ENCODE measurements at regions not wholly inside any gene's neighbourhood (a gene's known extent, or its start where the extent isn't known, plus 50 kb on each side); places are given as distances from the start of the nearest gene placed in this dataset.

DNA sequence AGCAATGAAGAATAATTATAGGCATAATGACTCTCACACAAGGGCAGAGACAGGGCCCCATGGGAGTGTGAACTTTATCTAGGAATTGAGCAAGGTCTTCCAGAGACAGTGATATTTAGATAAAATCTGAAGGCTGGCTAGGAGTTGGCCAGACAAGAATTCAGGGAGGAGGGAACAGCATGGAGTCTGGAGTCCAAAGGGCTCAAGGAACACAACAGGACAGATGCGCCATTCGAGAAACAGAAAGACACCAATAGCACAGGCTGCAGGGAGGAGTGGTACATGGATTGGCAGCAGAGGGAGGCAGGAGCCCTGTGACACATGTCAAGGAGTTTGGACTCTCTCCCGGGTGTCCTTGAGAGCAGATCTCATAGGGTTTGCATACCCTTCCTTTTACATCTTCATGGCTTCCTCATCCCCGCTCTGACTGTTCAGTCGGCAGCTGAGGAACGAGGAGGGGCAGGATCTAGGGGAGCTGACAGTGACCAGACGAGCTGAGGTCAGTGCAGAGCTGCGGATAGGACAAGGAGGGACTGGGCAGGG, 64.0 kb upstream of the XPA start:
- no peak overlapping the region for H3K27ac ChIP-seq (ENCODE audit: low read depth, low read length)
- H3K27me3 ChIP-seq (ENCODE audit: control insufficient read depth in 1 of 2, insufficient read depth in 2 of 2, low read length in 2 of 2), result no peaks in the 10 kb centered on the region
- no peaks in the 10 kb centered on the region for H3K36me3 ChIP-seq (ENCODE audit: insufficient read depth, low read length)
- no peak overlapping the region for H3K4me3 ChIP-seq (ENCODE audit: low read depth in 1 of 2, low read length in 2 of 2)
- no peaks in the 10 kb centered on the region for H3K9me3 ChIP-seq (ENCODE audit: low read length)
- no peaks in the 10 kb centered on the region for H3K4me1 ChIP-seq (ENCODE audit: insufficient read depth, low read length)
- no peak overlapping the region for H3K9ac ChIP-seq (ENCODE audit: low read length)

DNA sequence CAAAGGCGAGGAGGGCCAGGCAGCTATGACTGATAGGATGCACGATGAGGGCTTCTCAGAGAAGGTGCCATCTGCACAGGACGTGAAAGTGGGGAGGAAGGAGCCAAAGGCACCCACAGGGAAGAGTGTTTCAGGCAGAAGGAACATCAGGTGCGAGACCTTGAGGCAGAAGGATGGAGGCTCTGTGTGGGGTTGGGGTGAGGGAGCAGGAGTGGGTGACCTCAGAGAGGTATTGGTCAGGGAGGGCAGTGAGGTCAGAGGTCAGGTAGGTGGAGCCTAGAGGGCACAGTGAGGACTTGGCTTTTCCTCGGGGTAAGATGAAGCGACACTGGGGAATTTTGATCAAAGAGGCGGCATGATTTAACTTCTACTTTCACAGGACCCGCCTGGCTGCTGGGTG, 64.7 kb upstream of the XPA start:
- Histone ChIP-seq H3K4me1 (ENCODE audit: insufficient read depth, low read length) (no peaks in the 10 kb centered on the region), H3K9ac (ENCODE audit: low read length) (no peak overlapping the region), H3K9me3 (ENCODE audit: low read length) (no peaks in the 10 kb centered on the region), H3K27ac (ENCODE audit: low read depth, low read length) (no peak overlapping the region), H3K36me3 (ENCODE audit: insufficient read depth, low read length) (no peaks in the 10 kb centered on the region), H3K4me3 (ENCODE audit: low read depth in 1 of 2, low read length in 2 of 2) (no peak overlapping the region), H3K27me3 (ENCODE audit: control insufficient read depth in 1 of 2, insufficient read depth in 2 of 2, low read length in 2 of 2) (no peaks in the 10 kb centered on the region)

DNA sequence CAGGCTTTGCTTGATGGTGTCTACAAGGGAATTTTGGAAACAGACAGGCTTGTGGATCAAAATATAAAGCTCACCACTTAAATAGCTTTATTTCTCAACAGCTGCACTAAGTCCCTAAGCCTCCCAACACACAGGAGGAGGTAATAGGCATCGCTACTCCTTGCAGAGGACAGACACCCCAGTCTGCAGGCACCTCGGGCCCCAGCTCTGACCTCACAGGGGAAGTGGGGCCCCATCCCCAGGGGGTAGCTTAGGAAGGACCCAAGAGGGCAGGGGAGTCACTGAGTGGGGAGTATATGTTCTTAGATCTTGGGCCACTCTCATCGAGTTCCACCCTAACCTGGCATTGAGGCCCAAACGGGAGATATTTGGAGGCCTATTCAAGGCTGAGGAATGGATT, 66.7 kb upstream of the XPA start:
- H3K9me3 ChIP-seq (ENCODE audit: low read length), result no peaks in the 10 kb centered on the region
- H3K36me3 ChIP-seq (ENCODE audit: insufficient read depth, low read length), result no peaks in the 10 kb centered on the region
- H3K27me3 ChIP-seq (ENCODE audit: control insufficient read depth in 1 of 2, insufficient read depth in 2 of 2, low read length in 2 of 2), result no peaks in the 10 kb centered on the region
- H3K27ac ChIP-seq (ENCODE audit: low read depth, low read length), result no peak overlapping the region
- no peaks in the 10 kb centered on the region for H3K4me1 ChIP-seq (ENCODE audit: insufficient read depth, low read length)
- no peak overlapping the region for H3K4me3 ChIP-seq (ENCODE audit: low read depth in 1 of 2, low read length in 2 of 2)
- no peak overlapping the region for H3K9ac ChIP-seq (ENCODE audit: low read length)

DNA sequence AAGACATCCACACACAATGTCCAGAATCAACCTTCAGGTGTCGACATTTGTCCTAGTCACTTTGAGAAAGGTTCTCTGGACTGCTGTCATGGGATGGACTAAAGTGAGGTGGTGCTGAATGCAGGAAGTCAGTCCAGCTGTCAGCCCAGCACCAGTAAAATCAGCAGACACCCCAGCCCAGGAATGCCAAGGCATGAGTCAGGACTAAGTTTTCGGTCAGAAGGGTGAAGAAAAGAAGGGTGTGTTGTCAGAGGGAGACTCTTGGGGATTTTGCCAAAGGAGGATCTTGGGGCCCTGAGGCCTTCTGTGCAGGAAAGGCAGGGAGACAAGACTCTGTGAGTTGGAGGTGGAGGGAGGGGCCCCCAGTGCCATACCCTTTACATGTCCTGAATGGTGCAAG, 69.0 kb upstream of the XPA start:
- Histone ChIP-seq H3K36me3 (ENCODE audit: insufficient read depth, low read length) (no peaks in the 10 kb centered on the region), H3K4me1 (ENCODE audit: insufficient read depth, low read length) (no peaks in the 10 kb centered on the region), H3K9me3 (ENCODE audit: low read length) (no peaks in the 10 kb centered on the region), H3K27ac (ENCODE audit: low read depth, low read length) (no peak overlapping the region), H3K27me3 (ENCODE audit: control insufficient read depth in 1 of 2, insufficient read depth in 2 of 2, low read length in 2 of 2) (peaks cover 0 to 7% of the 10 kb centered on the region in 2 donors), H3K9ac (ENCODE audit: low read length) (no peak overlapping the region), H3K4me3 (ENCODE audit: low read depth in 1 of 2, low read length in 2 of 2) (no peak overlapping the region)

DNA sequence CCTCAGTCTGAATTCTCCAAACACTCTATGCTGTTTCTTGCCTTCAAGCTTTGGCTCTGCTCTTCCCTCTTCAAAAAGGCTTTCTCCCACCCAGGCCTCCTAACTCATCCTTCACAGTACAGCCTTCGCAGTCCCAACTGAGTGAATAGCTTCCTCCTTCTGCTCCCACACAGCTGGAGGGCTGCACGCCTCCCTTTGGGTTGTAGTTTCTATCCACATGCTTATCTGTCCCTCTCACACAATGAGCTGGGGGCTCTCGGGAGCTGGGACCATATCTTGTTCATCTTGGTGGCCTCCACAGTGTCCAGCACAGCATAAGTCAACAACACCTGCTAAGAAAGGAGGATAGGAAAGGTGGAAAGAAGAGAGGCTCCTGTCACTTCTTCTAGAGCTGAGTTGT, 69.5 kb upstream of the XPA start:
- no peak overlapping the region for H3K4me3 ChIP-seq (ENCODE audit: low read depth in 1 of 2, low read length in 2 of 2)
- H3K9me3 ChIP-seq (ENCODE audit: low read length), result no peaks in the 10 kb centered on the region
- peaks cover 0 to 8% of the 10 kb centered on the region in 2 donors for H3K27me3 ChIP-seq (ENCODE audit: control insufficient read depth in 1 of 2, insufficient read depth in 2 of 2, low read length in 2 of 2)
- H3K36me3 ChIP-seq (ENCODE audit: insufficient read depth, low read length), result no peaks in the 10 kb centered on the region
- H3K27ac ChIP-seq (ENCODE audit: low read depth, low read length), result no peak overlapping the region
- H3K4me1 ChIP-seq (ENCODE audit: insufficient read depth, low read length), result no peaks in the 10 kb centered on the region
- H3K9ac ChIP-seq (ENCODE audit: low read length), result no peak overlapping the region

DNA sequence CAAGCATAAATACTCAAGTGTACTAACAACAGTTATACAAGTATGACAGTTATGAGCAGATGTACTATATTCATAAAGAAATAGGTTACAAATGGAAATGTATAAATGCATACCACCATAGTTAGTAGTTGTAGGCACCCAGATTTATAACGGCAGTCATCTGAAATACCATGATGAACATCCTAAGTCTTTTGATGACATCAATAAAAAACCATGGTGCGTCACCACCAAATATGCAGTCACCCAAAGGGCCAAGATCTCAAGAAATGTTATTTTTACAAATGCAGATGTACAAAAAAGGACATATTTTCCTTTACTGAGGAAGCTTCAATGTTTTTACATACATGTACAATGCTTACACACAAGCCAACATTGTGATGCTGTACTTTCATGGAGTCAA, 70.8 kb upstream of the XPA start:
- Histone ChIP-seq H3K27ac (ENCODE audit: low read depth, low read length) (no peak overlapping the region), H3K36me3 (ENCODE audit: insufficient read depth, low read length) (no peaks in the 10 kb centered on the region), H3K9me3 (ENCODE audit: low read length) (no peaks in the 10 kb centered on the region), H3K4me1 (ENCODE audit: insufficient read depth, low read length) (no peaks in the 10 kb centered on the region), H3K9ac (ENCODE audit: low read length) (no peak overlapping the region), H3K4me3 (ENCODE audit: low read depth in 1 of 2, low read length in 2 of 2) (no peak overlapping the region), H3K27me3 (ENCODE audit: control insufficient read depth in 1 of 2, insufficient read depth in 2 of 2, low read length in 2 of 2) (peaks cover 0 to 8% of the 10 kb centered on the region in 2 donors)

DNA sequence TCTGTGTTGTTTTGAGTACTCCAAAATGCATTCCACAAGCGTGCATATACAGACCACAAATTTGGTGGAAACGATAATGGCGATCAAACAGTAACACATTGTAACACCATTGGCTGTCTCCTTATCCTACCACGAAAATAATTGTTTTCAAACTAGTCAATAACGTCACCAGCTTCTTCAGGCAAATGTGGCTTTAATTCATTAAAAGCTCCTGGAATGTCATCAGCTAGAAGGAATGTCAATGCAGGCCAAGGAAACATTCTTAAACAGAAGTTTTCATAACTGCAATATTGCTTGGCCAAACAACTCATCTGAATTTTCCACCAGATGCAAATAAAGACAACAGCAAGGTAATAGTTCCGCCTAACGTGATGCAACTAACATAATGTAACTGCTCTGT, 71.6 kb upstream of the XPA start:
- Histone ChIP-seq H3K4me1 (ENCODE audit: insufficient read depth, low read length) (no peaks in the 10 kb centered on the region), H3K27ac (ENCODE audit: low read depth, low read length) (no peak overlapping the region), H3K36me3 (ENCODE audit: insufficient read depth, low read length) (no peaks in the 10 kb centered on the region), H3K9ac (ENCODE audit: low read length) (no peak overlapping the region), H3K27me3 (ENCODE audit: control insufficient read depth in 1 of 2, insufficient read depth in 2 of 2, low read length in 2 of 2) (peaks cover 0 to 8% of the 10 kb centered on the region in 2 donors), H3K4me3 (ENCODE audit: low read depth in 1 of 2, low read length in 2 of 2) (no peak overlapping the region), H3K9me3 (ENCODE audit: low read length) (no peaks in the 10 kb centered on the region)

DNA sequence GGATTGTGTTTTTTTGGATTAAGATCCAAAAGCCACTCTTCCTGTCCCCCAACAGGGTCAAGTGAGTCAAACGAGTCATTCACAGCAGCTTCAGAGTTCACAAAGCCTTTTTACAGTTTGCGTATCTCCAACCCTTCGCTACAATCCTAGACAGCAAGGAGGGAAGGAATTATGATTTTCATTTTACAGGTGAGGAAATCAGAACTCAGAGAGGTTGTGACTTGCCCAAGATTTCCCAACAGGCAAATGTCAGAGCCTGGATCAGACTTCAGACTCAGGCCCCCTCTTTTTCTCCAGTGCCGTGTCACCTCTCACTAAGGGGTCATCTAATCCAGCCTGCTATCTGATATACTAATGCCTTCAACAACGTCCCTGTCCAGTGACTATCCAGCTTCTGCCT, 72.1 kb upstream of the XPA start:
- H3K4me1 ChIP-seq (ENCODE audit: insufficient read depth, low read length), result no peaks in the 10 kb centered on the region
- peaks cover 0 to 8% of the 10 kb centered on the region in 2 donors for H3K27me3 ChIP-seq (ENCODE audit: control insufficient read depth in 1 of 2, insufficient read depth in 2 of 2, low read length in 2 of 2)
- H3K4me3 ChIP-seq (ENCODE audit: low read depth in 1 of 2, low read length in 2 of 2), result no peak overlapping the region
- no peak overlapping the region for H3K9ac ChIP-seq (ENCODE audit: low read length)
- H3K27ac ChIP-seq (ENCODE audit: low read depth, low read length), result no peak overlapping the region
- no peaks in the 10 kb centered on the region for H3K36me3 ChIP-seq (ENCODE audit: insufficient read depth, low read length)
- H3K9me3 ChIP-seq (ENCODE audit: low read length), result no peaks in the 10 kb centered on the region

DNA sequence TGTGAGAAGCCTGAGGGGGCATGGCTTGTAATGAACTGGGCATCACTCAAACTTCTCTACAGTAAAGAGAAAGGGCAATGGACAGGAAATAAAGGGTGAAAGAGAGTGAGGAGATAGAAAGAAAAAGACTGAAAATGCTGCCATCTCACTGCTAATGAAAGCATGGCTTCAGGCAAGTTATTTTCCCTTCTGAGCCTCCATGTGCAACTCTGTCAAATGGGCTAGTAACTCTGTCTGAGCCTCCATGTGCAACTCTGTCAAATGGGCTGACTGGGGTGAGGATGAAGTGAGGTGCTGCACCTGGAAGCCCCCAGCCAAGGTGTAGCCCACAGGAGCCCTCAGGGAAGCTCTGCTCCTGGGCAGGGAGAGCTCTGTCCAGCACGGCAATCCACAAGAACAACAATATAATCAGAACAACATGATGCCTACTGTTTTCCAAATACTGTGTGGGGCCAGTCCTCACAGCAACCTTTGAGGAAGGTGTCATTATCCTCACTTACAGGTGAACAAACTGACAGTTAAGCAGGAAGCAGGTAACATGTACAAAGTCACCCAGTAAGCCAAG, 73.8 kb upstream of the XPA start:
- Histone ChIP-seq H3K9me3 (ENCODE audit: low read length) (no peaks in the 10 kb centered on the region), H3K4me1 (ENCODE audit: insufficient read depth, low read length) (no peaks in the 10 kb centered on the region), H3K27ac (ENCODE audit: low read depth, low read length) (no peak overlapping the region), H3K27me3 (ENCODE audit: control insufficient read depth in 1 of 2, insufficient read depth in 2 of 2, low read length in 2 of 2) (peaks cover 0 to 8% of the 10 kb centered on the region in 2 donors), H3K9ac (ENCODE audit: low read length) (no peak overlapping the region), H3K4me3 (ENCODE audit: low read depth in 1 of 2, low read length in 2 of 2) (no peak overlapping the region), H3K36me3 (ENCODE audit: insufficient read depth, low read length) (no peaks in the 10 kb centered on the region)

DNA sequence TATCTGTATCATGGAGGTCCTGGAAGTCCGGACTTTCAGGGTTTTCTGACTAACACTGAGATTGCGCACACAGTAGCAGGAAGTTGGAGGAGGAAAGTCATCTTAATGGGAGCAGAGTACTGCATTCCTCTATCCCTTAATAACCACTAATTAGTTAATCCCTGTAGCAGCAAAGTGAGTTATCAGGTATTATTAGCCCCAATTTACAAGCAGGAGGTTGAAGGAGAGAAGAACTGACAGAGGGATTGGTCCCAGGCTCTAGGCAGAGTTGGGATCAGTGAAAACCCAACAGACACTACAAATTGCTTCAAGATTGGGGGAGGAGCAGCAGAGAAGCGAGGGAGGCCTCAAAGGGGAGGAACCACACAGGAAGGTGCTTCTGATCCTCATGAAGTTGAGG, 74.5 kb upstream of the XPA start:
- Histone ChIP-seq H3K9me3 (ENCODE audit: low read length) (no peaks in the 10 kb centered on the region), H3K9ac (ENCODE audit: low read length) (no peak overlapping the region), H3K4me3 (ENCODE audit: low read depth in 1 of 2, low read length in 2 of 2) (no peak overlapping the region), H3K4me1 (ENCODE audit: insufficient read depth, low read length) (no peaks in the 10 kb centered on the region), H3K27ac (ENCODE audit: low read depth, low read length) (no peak overlapping the region), H3K36me3 (ENCODE audit: insufficient read depth, low read length) (no peaks in the 10 kb centered on the region), H3K27me3 (ENCODE audit: control insufficient read depth in 1 of 2, insufficient read depth in 2 of 2, low read length in 2 of 2) (peaks cover 0 to 8% of the 10 kb centered on the region in 2 donors)

DNA sequence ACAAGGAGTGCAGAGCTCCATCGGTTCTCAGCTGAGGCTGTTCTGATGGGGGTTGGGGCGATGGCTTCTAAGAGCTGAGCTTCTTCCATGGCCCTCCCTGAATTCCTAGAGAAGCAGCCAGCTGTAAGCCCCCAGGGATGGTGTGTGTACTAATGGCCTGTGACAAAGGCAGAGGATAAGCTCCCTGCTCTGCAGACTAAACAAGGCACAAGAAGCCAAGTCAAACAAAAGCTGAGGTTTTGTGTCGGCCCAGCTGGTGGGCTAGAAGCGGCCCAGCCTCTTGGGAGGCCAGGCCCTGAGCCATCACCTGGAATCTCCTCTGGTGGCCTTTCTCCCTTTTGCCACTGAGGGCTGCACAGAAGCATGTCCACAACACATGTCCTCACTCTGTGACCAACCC, 75.0 kb upstream of the XPA start:
- no peak overlapping the region for H3K9ac ChIP-seq (ENCODE audit: low read length)
- H3K27ac ChIP-seq (ENCODE audit: low read depth, low read length), result no peak overlapping the region
- no peaks in the 10 kb centered on the region for H3K9me3 ChIP-seq (ENCODE audit: low read length)
- peaks cover 0 to 8% of the 10 kb centered on the region in 2 donors for H3K27me3 ChIP-seq (ENCODE audit: control insufficient read depth in 1 of 2, insufficient read depth in 2 of 2, low read length in 2 of 2)
- no peak overlapping the region for H3K4me3 ChIP-seq (ENCODE audit: low read depth in 1 of 2, low read length in 2 of 2)
- no peaks in the 10 kb centered on the region for H3K4me1 ChIP-seq (ENCODE audit: insufficient read depth, low read length)
- no peaks in the 10 kb centered on the region for H3K36me3 ChIP-seq (ENCODE audit: insufficient read depth, low read length)

DNA sequence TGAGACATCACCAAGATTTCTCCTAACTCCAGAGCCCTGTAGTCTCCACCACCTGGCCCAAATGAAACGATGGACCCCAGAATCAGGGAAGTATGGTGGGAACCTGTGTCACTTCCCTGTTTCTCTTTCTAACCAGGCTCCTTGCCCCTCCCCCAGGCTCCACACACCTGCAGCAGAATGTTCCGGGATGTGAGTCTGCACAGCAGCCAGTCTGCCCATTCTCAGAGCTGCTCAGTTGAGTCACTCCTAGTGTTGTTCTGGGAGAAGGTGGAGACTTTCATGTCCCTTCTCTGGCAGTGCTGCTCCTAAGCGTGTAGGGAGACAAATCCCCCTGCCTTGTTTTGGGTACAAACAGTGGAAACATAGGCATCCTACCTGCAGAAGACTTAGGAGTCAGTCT, 76.0 kb upstream of the XPA start:
- H3K36me3 ChIP-seq (ENCODE audit: insufficient read depth, low read length), result no peaks in the 10 kb centered on the region
- H3K27ac ChIP-seq (ENCODE audit: low read depth, low read length), result no peak overlapping the region
- no peaks in the 10 kb centered on the region for H3K4me1 ChIP-seq (ENCODE audit: insufficient read depth, low read length)
- H3K4me3 ChIP-seq (ENCODE audit: low read depth in 1 of 2, low read length in 2 of 2), result no peak overlapping the region
- H3K27me3 ChIP-seq (ENCODE audit: control insufficient read depth in 1 of 2, insufficient read depth in 2 of 2, low read length in 2 of 2), result peaks cover 0 to 8% of the 10 kb centered on the region in 2 donors
- H3K9me3 ChIP-seq (ENCODE audit: low read length), result no peaks in the 10 kb centered on the region
- H3K9ac ChIP-seq (ENCODE audit: low read length), result no peak overlapping the region

Data from muscle layer of colon (tissue), 2 donors.